Left ventricle myocardium inferior (tissue), 1 donor: ENCODE measurements at regions not wholly inside any gene's neighbourhood (a gene's known extent, or its start where the extent isn't known, plus 50 kb on each side); places are given as distances from the start of the nearest gene placed in this dataset.

Source experiments
- DNase-seq: peaks from one replicate; pipeline ENCODE4 v3.0.0-alpha.2; 2020
- H3K27ac ChIP-seq: fragments of 200-600 bp; replicated peaks from 2 replicates; pipeline ENCODE4 v1.8.0; 2021
- H3K27me3 ChIP-seq: fragments of 200-600 bp; 2 replicates; pipeline ENCODE4 v1.8.0; 2021; ENCODE audit warnings: low read depth
- H3K36me3 ChIP-seq: fragments of 200-600 bp; 2 replicates; pipeline ENCODE4 v1.8.0; 2021
- H3K4me1 ChIP-seq: fragments of 200-600 bp; 2 replicates; pipeline ENCODE4 v1.8.0; 2021
- H3K4me3 ChIP-seq: fragments of 200-600 bp; 2 replicates; pipeline ENCODE4 v1.8.0; 2021; ENCODE audit warnings: mild to moderate bottlenecking, moderate library complexity
- H3K9me3 ChIP-seq: fragments of 200-600 bp; replicated peaks from 2 replicates; pipeline ENCODE4 v1.8.0; 2021
- intact Hi-C: fragments of 100-400 bp; cut with micrococcal nuclease; formaldehyde crosslinking; loops from one replicate; pipeline ENCODE4 v1.11.0; 2022
- TF ChIP-seq, protein P1 (sequence below): fragments of 200-600 bp; IDR thresholded peaks from 2 replicates; pipeline ENCODE4 v1.8.0; 2021; ENCODE audit warnings: antibody characterized with exemption, mild to moderate bottlenecking, borderline replicate concordance
- donor health status: DM: no; HTN: yes; CAD: no; lungs with severe emphysema.

DNA sequence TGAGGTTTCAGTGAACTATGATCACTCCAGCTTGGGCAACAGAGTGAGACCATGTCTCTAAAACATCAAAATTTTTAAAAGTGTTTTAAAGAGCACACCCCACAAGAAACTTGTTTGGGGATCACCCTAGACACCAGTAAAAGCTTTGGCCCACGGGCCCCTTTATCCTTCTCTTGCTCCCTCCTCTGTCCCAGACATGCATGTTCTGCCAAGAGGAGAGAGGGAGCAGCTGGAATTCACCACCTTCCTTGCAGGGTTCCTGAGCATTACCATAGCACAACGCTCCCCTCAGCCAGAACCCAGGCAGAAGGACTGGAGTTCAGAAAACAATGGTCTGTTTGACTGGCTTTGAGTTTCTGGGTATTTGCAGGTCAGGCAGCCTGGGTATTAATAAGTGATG lies 214.3 kb upstream of the CDH5 start:
- TF ChIP-seq, protein P1, sequence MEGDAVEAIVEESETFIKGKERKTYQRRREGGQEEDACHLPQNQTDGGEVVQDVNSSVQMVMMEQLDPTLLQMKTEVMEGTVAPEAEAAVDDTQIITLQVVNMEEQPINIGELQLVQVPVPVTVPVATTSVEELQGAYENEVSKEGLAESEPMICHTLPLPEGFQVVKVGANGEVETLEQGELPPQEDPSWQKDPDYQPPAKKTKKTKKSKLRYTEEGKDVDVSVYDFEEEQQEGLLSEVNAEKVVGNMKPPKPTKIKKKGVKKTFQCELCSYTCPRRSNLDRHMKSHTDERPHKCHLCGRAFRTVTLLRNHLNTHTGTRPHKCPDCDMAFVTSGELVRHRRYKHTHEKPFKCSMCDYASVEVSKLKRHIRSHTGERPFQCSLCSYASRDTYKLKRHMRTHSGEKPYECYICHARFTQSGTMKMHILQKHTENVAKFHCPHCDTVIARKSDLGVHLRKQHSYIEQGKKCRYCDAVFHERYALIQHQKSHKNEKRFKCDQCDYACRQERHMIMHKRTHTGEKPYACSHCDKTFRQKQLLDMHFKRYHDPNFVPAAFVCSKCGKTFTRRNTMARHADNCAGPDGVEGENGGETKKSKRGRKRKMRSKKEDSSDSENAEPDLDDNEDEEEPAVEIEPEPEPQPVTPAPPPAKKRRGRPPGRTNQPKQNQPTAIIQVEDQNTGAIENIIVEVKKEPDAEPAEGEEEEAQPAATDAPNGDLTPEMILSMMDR, result no peak
- Histone ChIP-seq H3K4me3 (no peak overlapping the region), H3K36me3 (no peaks in the 10 kb centered on the region), H3K9me3 (no peaks in the 10 kb centered on the region), H3K27ac (no peak overlapping the region), H3K4me1 (peaks cover 16% of the 10 kb centered on the region), H3K27me3 (no peaks in the 10 kb centered on the region)
- DNase-seq, result no peak
- intact Hi-C loops, result no loop called here

DNA sequence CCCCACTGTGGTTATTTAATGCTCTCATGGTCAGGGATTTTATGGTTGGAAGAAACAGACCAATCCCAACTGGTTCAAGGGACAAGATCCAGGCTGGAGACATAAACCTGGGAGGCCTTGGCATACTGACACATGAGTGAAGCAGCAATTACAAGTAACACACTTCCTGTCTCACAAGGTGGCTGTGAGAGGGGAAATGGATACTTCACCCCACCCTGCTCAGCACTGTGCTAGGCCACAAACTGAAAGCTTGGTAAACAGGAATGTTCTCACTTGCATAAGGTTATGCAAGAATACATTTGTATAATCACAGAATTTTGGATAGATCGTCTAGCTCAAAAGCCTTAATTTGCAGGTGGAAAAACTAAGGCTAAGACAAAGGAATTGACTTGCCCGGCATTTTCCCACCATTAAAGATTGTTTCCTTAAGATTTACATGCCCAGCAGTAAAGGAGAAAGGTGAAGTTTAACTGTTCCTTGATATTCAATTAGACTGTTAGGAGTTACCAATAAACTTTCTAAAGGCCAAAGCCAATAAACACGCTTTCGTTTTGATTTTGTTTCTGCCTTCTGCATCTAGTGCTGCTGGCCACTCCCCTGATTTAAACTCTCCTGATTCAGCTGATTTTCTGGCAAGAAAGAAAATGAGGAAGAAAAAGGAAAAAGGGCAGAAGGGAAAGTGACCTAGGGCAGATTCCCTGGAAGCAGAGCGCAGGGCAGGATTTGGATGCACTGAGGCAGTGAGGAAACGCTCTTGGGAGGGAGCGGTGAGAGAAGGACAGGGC lies 215.6 kb upstream of the CDH5 start:
- intact Hi-C loops, result no loop called here
- no peak for DNase-seq
- no peaks in the 10 kb centered on the region for H3K27me3 ChIP-seq
- TF ChIP-seq, protein P1, result no peak
- peaks cover 16% of the 10 kb centered on the region for H3K4me1 ChIP-seq
- H3K36me3 ChIP-seq, result no peaks in the 10 kb centered on the region
- H3K9me3 ChIP-seq, result no peaks in the 10 kb centered on the region
- H3K27ac ChIP-seq, result peak overlapping the region; percentile 41
- H3K4me3 ChIP-seq, result no peak overlapping the region

DNA sequence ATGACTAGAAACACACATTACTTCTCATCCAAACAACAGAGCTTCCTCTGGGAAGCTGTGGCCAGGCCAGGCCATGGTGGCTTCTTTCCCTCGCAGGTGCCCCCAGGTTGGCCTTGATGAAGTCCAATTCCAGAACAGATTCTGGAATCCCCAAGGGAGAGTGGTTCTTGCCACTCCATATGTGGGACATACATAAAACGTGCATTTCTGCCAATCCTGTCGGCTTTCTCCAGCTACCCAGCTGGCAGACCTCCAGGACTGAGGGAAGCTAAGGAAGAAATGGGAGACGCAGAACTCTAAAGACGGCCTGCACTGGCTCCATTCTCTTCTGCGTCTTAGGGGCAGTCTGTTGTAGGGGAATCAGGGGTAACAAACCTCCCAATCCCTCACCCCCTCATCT lies 219.2 kb upstream of the CDH5 start:
- Histone ChIP-seq H3K4me3 (no peak overlapping the region), H3K27me3 (no peaks in the 10 kb centered on the region), H3K9me3 (no peaks in the 10 kb centered on the region), H3K36me3 (no peaks in the 10 kb centered on the region), H3K27ac (no peak overlapping the region), H3K4me1 (peaks cover 16% of the 10 kb centered on the region)
- intact Hi-C loops, result no loop called here
- no peak for DNase-seq
- TF ChIP-seq, protein P1, result no peak

DNA sequence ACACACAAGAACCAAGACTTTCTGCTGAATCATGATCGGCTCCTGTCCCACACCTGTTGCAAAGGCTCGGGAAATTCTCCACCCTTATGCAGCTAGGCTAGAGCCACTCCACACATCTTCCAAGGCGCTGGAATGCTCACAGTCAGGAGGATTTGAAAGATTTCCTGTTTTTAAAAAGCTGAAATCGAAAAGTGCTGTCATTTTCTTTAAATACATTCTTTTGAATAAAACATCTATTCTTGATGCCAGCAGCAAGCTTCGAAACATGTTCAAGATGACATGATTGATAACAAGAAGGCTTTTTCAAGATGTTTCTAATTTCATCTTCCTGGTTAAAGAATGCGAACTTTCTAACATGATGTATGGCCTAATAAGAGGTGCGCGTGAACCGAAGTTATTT lies 219.7 kb upstream of the CDH5 start:
- no peaks in the 10 kb centered on the region for H3K36me3 ChIP-seq
- H3K4me3 ChIP-seq, result no peak overlapping the region
- H3K27ac ChIP-seq, result no peak overlapping the region
- no peak for DNase-seq
- intact Hi-C loops, result no loop called here
- H3K9me3 ChIP-seq, result no peaks in the 10 kb centered on the region
- H3K27me3 ChIP-seq, result no peaks in the 10 kb centered on the region
- TF ChIP-seq, protein P1, result no peak
- peaks cover 16% of the 10 kb centered on the region for H3K4me1 ChIP-seq

DNA sequence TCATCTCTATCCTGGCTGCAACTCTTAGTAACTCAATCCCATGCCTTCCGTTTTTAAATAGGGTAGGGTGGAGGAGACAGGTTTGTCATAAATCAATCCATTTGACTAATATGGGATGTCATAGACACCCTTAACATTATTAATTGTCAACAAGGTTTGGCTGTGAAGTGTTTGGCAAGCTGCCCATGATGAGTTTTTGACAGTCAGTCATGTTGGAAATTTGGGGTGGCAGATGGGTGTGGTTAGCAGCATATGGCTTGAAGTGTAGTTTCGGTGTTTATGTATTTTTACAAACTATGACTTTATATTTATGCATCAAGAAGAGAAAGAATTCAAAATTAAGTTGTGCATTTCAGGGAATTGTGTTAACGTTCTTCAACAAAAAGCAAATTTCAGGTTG lies 221.8 kb upstream of the CDH5 start:
- intact Hi-C loops, result no loop called here
- H3K27me3 ChIP-seq, result no peaks in the 10 kb centered on the region
- H3K4me1 ChIP-seq, result no peaks in the 10 kb centered on the region
- H3K27ac ChIP-seq, result no peak overlapping the region
- no peaks in the 10 kb centered on the region for H3K36me3 ChIP-seq
- TF ChIP-seq, protein P1, result no peak
- no peaks in the 10 kb centered on the region for H3K9me3 ChIP-seq
- H3K4me3 ChIP-seq, result no peak overlapping the region
- DNase-seq, result no peak
